ENCODE measurements at regions not wholly inside any gene's neighbourhood (a gene's known extent, or its start where the extent isn't known, plus 50 kb on each side); places are given as distances from the start of the nearest gene placed in this dataset.
"Not testable (repeated sequence)": the region's sequence is repeated elsewhere in the genome, so short reads cannot be mapped to it uniquely, and the experiment has no call there.

DNA sequence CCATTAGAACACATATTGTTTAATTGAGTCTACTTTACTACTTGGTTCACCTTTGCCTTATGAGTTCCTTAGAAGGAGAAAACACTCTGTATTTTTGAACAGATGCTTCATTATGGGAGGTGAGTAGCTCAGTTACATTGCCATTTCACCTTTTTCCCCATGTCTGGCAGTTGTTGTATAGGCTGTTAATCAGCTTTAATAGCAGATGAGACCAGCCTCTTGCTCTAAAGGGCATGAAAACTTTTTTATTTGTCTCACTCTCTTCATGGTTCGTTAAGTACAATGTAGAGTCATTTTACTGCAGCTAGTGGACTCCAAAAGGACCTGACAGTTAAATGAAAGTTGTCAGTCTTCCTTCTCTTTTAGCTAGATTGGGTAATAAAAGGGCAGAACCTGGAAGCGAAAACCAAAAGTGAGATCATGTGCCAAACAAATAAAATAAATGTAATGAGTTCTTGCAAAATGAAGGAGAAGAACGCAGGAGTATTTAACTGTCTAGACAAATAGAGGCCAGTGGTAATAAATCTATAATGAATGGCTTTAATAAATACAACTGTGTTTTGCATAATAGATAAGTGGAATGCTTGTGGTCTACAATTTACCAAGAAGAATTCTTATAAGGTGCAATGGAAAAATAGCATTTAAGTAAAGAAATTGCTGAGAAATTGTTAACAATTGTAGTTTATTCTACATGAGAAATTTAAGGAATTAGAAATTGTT is 180.0 kb upstream of the NEGR1 start:
- DNase-seq, result no peak

DNA sequence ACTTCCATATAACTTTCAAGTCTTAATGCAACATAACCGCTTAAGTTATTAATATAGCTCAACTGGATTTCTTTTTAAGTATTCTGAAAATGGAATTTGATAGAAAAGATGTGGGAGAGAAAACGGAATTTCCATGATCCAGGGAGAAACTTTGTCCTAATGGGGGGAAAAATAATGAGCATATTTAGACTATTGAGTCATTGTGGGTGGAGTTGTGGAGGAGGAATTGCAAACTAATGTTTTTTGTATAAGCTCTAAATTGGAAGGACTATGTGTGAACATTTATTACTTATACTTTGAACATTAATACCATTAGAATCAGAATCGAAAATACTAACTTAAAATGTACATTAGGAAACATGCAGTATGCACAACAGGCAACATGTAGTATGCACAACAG is 159.9 kb upstream of the NEGR1 start:
- no peak for DNase-seq

DNA sequence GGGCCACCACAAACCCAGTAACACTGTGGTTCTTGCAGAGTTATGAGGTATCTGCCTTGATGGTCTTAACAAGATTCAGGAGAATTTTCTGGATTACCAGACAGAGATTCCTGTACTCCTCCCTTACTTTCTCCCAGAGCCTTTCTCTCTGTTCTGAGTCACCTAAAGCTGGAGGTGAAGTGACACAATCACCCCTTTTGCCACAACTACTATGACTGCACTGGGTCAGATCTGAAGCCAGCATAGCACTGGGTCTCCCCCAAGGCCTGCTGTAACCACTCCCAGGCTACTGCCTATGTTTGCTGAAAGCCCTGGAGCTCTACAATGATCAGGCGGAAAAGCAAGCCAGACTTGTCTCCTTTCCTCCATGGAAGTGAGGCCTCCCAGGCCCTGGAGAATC is 156.7 kb upstream of the NEGR1 start:
- no peak for DNase-seq

DNA sequence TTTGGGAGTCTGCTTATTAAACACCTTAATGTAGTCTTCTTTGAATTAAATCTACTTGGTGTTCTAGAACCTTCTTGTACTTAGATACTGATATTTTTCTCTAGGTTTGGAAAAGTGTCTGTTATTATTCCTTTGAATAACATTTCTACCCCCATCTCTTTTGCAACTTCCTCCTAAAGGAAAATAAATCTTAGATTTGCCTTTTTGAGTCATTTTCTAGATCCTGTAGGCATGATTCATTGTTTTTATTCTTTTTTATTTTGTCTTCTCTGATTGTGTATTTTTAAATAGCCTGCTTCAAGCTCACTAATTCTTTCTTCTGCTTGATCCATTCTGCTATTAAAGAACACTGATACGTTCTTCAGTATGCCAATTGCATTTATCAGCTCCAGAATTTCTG is 155.9 kb upstream of the NEGR1 start:
- DNase-seq, result no peak

DNA sequence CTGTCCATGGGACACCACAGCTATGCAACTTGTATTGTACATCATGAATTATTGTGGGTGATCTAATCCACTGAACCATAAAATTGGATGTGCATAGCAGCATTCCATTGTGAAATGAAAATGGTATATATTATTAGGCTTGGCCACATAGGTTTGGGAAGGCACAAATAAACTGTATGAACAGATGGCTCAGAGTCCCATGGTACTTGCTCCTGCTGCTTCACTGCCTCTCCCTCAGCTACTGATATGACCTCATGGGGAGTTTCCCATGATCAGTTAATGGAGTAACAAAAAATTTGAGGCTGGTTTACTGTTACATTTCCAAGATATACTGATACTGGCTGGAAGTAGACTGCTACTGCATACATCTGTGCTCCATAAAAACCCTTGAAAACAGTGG is 152.7 kb upstream of the NEGR1 start:
- no peak for DNase-seq

DNA sequence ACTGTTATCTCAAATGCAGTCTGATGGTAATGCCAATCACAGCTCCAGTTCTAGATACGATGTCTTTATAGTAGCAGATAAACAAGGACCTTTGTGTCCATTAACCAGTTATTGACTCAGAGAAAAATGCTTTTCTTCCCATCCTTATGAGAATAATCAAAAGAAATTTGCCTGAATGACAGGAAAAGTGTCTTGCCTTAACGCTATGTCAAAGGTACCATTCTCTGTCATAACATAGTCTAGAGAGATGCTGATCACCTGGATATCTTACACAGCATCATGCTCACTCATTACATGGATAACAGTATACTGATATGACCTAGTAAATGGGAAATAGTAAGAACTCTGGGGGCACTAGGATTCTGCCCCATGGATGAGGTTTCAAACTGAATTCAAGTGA is 151.7 kb upstream of the NEGR1 start:
- DNase-seq, result no peak

DNA sequence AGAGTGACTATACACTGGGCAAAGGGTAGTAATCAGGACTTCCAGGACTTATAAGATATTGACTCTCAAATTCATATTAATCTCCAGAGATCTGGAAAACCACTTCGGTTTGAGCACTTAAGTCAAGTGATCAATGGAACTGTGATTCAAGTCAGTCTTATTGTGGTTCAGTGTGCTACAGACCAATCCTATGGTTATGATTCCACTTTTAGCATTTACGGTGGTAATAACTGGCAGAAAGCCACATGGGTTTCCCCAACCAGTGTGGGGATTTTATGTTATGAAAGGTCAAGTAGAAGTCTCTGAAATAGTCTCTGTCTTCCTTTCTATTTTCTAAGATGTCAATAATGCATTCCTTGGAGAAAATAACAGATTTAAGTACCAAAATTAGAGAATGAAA is 151.3 kb upstream of the NEGR1 start:
- no peak for DNase-seq

DNA sequence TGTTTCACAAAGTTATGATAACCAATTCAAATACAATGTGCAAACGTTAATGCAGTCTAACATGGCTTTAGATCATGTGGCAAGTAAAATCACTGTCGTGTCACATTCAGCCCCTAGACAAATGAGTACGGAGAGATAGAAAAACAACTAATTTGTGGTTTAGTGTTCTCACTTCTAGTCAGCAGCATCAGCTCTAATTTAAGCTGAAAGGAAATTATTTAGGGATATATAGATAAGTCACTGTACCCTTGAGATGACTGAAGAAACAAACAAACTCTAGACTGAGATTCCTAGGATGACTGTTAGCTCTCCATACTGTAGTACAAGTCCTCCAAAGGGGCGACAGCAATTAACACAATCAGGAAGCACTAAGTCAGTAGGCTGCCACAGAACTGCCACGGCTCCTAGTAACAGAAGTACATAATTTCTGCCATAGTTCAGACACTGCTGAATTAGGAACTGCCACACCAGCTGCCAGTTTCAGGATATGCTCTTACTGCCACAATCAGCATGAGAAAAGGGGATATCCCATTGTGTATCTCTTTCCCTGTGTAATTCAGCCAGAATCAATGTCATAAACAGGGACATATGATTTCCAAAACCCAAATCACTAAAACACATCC is 150.4 kb upstream of the NEGR1 start:
- DNase-seq, result no peak

DNA sequence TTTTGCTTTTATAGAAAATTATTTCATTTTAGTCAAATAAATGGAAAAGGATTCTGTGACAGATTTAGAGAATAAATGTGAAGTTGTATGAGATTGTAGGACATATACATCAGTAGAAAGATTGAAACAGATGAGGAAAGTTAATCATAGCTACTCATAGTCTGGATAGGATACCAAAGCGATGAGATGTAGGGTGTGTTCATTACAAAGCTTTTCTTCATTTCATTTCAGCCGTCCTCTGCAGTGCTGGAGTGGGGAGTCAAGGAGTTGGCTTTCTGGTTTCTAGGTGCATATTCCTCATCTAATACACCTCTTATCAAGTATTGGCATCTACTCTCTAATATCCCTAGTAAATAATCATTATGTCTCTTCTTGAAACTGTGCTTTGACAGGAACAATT is 149.5 kb upstream of the NEGR1 start:
- no peak for DNase-seq

DNA sequence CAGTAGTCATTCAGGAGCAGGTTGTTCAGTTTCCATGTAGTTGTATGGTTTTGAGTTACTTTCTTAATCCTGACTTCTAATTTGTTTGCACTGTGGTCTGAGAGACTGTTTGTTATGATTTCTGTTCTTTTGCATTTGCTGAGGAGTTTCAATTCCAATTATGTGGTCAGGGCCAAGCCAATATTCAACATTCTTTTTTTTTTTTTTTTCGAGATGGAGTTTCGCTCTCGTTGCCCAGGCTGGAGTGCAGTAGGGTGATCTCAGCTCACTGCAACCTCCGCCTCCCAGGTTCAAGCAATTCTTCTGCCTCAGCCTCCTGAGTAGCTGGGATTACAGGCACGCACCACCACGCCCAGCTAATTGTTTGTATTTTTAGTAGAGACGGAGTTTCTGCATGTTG is 145.9 kb upstream of the NEGR1 start:
- DNase-seq, result not testable (repeated sequence)

DNA sequence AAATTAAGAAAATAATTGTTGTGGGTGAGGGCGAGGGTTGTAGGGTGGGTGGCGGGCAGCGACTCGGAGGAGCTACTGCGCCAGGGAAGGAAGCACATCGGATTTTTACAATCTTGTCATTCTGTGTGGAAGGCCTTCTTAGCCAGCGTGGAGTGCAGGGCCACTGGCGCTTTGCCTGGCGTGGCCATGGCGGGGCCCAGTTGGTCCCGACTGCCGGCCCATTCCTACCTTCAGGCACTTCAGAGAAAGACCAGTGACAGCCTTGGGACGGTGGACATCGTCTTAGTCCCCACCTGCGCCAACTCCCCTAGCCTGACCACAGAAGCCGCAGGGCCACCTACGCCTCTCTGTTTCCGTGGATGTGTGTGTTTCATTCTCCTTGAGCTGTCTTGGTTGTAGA is 136.9 kb upstream of the NEGR1 start:
- no peak for DNase-seq

DNA sequence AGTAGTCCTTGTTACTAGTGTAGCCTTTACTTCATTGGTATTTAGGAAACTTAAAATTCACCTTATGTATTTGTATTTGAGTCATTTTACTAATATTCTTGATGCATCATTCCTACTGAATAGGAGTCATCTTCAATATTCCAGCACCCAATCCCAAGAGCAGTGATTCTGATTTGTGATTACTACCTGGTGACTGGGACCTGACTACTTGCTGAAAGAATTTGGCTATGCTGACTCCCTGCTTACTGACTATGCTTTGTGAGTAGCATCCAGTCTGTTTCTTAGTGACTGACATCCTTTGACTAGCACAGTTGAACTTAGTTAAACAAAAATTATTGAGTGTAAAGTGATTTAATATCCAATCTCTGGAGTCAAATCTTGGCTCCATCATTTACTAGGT is 129.9 kb upstream of the NEGR1 start:
- no peak for DNase-seq

DNA sequence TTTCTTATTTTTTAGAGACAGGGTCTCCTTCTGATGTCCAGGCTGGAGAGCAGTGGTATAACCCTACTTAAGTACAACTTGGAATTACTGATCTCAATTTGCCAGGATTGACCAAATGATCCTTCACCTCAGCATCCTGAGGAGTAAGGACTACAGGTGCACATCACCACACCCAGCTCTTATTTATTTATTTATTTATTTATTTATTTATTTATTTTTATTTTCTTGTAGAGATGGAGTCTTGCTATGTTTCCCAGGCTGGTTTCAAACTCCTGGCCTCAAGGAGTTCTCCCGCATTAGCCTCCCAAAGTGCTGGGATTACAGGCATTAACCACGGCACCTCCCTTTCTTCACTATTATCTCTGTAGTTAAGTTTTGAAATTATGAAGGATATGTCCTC is 117.5 kb upstream of the NEGR1 start:
- no peak for DNase-seq

DNA sequence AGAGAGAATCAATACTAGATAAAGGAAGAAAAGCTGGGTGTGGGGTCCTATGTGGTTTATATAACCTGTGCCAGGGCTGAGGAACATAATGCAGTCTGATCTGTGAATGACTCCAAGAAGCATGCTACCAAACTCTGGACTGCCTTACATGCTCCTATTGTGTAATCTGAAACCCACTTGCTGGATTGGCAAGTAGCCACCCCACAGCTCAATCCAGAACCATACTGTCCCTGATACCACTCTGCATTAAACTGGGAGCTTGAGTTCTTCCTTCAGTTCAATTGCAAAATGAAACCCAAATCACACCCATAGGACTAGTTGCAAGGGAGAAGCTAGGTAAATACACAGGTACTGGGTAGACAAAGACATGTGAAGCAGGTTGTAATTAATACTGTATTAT is 115.4 kb upstream of the NEGR1 start:
- no peak for DNase-seq

DNA sequence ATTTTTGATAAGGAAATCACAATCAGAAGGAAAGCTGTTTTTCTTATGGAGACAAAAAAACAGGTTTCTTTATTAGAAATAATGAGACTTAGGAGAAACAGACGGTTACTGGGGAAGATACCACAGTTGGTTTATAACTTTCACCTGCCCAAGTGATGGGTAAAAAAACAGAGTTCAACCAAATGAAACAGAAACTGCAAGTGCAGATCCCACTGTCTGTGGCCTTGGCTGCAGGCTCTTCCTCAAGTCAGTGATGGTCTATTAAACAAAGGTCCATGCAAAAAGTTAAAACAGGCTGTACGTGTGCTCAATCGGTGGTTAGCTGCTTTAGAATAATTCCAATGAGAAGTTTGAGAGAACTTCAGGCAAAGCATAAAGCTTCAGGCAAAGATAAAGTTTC is 112.1 kb upstream of the NEGR1 start:
- DNase-seq, result no peak

DNA sequence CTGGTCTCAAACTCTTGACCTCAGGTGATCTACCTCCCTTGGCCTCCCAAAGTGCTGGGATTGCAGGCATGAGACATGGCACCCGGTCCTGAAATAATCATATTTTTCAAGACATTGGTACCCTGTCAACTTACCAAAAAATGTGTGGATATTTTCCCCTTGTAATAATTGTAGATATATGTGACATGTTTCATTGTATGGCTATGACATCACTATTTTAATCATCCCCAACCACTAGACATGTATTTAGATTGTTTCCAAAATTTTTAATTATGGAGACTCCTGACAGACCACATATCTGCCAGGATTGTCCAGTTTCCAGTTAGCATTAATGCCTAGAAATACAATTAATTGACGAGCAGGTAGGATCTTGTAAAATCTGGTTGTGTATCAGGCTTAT is 96.7 kb upstream of the NEGR1 start:
- no peak for DNase-seq

DNA sequence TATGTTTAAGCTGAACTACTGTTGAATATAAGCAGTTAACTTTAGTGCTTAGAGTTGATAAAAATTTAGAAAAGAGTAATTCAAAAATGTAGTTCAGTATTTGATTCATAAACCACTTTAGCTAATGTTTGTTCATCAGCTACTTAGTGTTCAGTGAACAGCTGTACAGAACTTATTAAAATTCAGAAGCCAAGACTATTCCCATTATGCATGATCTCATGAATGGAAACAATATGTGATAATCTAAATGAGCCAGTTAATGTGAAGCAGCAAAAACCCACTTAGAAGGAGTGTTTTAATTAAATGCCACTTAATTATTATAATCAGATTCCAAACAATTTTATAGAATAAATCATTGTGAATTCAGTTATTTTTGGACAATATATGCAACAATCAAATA is 92.9 kb upstream of the NEGR1 start:
- DNase-seq, result no peak

DNA sequence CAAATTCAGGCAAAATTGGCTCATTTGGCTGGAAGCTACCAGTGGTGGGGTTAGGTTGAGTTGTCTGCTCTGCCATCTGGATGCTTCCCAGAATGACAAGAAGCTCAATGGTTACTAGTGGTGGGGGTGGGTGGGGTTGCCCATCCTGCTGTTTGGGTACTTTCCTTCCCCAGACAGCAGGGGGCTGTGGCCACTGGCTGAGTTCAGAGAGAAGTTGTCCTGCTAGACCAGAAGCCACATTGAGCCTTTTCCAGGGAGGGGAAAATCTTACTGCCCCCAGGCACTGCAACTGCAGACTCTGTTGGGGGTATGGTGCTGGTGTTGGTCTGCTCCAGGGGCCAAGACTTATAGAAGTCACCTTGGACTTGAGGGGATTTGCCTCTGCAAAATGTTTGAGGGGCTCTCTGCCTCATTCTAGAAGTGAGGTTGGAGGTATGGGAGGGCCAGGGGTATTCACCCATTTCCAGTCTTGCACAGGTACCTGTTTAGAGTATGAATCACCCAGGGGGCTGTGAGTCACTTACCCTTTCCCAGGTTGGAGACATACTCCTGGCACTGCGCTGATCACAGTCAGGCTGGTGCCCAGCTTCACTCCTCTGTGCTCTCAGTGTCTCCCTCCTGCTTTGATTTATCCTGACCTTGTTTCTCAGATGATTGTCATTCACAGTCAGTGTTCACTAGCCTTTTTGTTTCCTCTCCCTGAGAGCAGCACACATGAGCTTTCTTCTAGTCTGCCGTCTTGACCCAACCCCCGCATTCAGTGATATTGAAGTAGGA is 89.1 kb upstream of the NEGR1 start:
- no peak for DNase-seq

DNA sequence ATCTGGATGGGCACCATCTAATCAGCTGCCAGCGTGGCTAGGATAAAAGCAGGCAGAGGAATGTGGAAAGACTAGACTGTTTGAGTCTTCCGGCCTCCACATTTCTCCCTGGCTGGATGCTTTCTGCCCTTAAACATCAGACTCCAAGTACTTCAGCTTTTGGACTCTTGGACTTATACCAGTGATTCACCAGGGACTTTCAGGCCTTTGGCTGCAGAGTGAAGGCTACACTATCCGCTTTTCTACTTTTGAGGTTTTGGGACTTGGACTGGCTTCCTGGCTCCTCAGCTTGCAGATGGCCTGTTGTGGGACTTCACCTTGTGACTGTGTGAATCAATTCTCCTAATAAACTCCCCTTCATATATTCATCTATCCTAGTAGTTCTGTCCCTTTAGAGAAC is 88.5 kb upstream of the NEGR1 start:
- DNase-seq, result not testable (repeated sequence)

DNA sequence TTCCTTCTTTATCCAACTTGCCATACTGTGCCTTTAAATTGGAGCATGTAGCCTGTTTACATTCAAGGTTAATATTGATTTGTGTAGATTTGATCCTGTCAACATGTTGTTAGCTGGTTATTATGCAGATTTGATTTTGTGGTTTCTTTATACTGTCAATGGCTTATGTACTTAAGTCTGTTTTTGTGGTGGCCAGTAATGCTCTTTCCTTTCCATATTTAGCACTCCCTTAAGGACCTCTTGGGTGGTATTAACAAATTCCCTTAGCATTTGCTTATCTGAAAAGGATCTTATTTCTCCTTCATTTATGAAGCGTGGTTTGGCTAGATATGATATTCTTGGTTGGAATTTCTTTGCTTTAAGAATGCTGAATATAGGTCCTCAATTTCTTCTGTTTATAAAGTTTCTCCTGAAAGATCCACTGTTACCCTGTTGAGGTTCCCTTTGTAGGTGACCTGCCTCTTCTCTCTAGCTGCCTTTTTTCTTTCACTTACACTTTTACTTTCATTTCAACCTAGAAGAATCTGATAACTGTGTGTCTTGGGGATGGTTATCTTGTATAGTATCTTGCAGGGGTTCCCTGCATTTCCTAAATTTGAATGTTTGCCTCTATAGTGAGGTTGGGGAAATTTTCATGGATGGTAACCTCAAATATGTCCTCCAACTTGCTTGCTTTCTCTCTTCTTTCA is 86.9 kb upstream of the NEGR1 start:
- no peak for DNase-seq

DNA sequence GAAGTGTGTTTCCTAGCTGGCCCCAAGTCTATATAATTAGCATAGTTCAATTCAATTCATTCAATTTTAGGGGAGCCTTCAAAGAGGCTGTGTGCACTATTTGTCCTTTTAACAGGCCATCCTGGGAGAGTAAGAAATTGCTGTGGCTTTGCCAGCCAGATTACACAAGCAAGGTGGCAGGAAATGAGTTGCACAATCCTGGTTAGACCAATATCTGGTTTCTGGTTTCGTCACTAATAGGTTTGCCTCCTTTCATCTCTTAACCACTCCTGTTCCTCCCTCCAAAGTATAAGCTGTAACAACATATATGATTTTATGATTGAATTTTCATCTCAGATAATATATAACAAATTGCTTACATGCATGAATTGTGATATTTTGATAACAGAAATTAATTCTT is 84.1 kb upstream of the NEGR1 start:
- no peak for DNase-seq

DNA sequence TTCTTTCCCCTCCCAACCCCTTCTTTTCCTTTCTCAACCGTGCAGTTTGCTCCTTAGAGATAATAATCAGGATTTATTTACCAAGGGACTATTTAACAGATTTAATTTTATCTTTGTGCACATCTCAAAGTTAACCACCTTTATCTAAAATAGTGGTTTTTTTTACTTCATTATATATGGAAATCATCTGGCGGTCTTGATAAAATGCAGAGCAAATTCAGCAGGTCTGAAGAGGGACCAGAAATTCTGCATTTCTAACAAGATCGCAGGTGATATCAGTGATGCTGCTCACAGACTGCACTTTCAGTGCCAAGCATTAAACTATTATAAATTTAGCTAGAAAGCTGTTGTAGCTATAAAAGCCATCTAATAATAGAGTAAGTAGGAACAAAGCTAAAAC is 83.4 kb upstream of the NEGR1 start:
- DNase-seq, result no peak

DNA sequence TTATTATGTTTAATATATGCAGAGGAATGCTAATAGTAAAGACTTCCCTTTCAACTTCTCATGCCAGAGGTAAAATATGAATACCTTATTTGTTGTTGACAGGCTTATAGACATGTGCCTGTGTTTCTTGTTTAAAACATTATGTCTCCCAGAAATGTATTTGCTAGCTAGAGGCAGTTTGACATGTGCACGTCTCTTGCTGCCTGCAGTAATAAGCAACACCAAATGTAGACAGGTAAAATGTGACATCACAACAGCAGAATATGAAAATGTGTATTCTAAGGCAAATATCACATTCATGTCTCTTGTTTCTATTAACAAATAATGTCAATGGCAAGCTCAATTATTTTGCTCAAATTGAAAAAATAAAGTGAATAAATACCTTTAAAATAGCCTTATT is 80.2 kb upstream of the NEGR1 start:
- no peak for DNase-seq

DNA sequence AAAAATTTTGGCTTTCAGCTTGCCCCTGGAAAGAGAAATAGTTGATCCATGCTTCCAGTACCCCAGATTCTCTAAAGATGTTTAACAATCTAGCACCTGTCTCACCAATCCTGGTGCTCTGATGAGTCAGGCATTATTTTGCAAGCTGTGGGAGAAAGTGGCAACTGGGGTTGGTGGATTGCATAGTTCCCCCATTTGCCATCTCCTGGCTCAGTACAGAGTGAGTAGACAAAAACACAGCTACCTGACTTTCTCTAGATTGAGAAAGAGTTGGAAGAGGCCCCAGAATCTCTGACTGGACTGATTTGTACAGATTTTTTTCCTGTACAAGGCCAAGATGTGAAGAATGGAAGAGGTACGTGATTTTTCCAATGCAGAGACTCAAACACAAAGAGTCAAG is 75.1 kb upstream of the NEGR1 start:
- DNase-seq, result no peak
